ENCODE measurements at regions not wholly inside any gene's neighbourhood (a gene's known extent, or its start where the extent isn't known, plus 50 kb on each side); places are given as distances from the start of the nearest gene placed in this dataset.

GRCh38 chr5:10049858-10050455 is 199.7 kb downstream of the ATPSCKMT start:
- Histone ChIP-seq H3K27ac (ENCODE audit: low read depth in 1 of 2, low read length in 1 of 2) (no peak overlapping the region), H3K27me3 (ENCODE audit: control insufficient read depth in 3 of 3, insufficient read depth in 3 of 3, low read length in 2 of 3) (no peaks in the 10 kb centered on the region), H3K36me3 (ENCODE audit: control insufficient read depth in 4 of 4, insufficient read depth in 4 of 4, low read length in 4 of 4) (no peaks in the 10 kb centered on the region), H3K9me3 (ENCODE audit: control insufficient read depth in 4 of 4, insufficient read depth in 3 of 4, low read length in 3 of 4) (peaks cover 0 to 9% (median 8%) of the 10 kb centered on the region in 4 donors), H3K4me3 (no peak overlapping the region), H3K4me1 (ENCODE audit: control insufficient read depth in 5 of 5, insufficient read depth in 5 of 5, low read length in 5 of 5) (no peaks in the 10 kb centered on the region), H3K9ac (ENCODE audit: insufficient read depth in 1 of 2, low read length in 2 of 2) (no peak overlapping the region)
- WGBS, 2 donors = 83 to 97% methylated on average over 1 of the region's 1 CpG
- no peak for ATAC-seq (ENCODE audit: insufficient read depth, low FRiP score)
- no peak for DNase-seq
- no peak for TF ChIP-seq CTCF (IDR thresholded peaks at IDR 0.05; ENCODE audit: control extremely low read depth, extremely low read depth)

- no peak for TF ChIP-seq CTCF (IDR thresholded peaks at IDR 0.05; ENCODE audit: control extremely low read depth, extremely low read depth)
- no peak for ATAC-seq (ENCODE audit: insufficient read depth, low FRiP score)
- Histone ChIP-seq H3K9ac (ENCODE audit: insufficient read depth in 1 of 2, low read length in 2 of 2) (no peak overlapping the region), H3K9me3 (ENCODE audit: control insufficient read depth in 4 of 4, insufficient read depth in 3 of 4, low read length in 3 of 4) (peaks cover 0 to 5% (median 2%) of the 10 kb centered on the region in 4 donors), H3K4me3 (no peak overlapping the region), H3K27ac (ENCODE audit: low read depth in 1 of 2, low read length in 1 of 2) (no peak overlapping the region), H3K27me3 (ENCODE audit: control insufficient read depth in 3 of 3, insufficient read depth in 3 of 3, low read length in 2 of 3) (no peaks in the 10 kb centered on the region), H3K4me1 (ENCODE audit: control insufficient read depth in 5 of 5, insufficient read depth in 5 of 5, low read length in 5 of 5) (no peaks in the 10 kb centered on the region), H3K36me3 (ENCODE audit: control insufficient read depth in 4 of 4, insufficient read depth in 4 of 4, low read length in 4 of 4) (no peaks in the 10 kb centered on the region)
- WGBS, 2 donors = 65 to 71% methylated on average over 7 of the region's 7 CpGs
- no peak for DNase-seq
Measured at GRCh38 chr5:10046676-10047075, 203.0 kb downstream of the ATPSCKMT start.

- 90 to 93% methylated on average over 6 of the region's 6 CpGs for WGBS, 2 donors
- no peaks in the 10 kb centered on the region for H3K27me3 ChIP-seq (ENCODE audit: control insufficient read depth in 3 of 3, insufficient read depth in 3 of 3, low read length in 2 of 3)
- H3K4me1 ChIP-seq (ENCODE audit: control insufficient read depth in 5 of 5, insufficient read depth in 5 of 5, low read length in 5 of 5) = no peaks in the 10 kb centered on the region
- DNase-seq = no peak
- ATAC-seq (ENCODE audit: insufficient read depth, low FRiP score) = no peak
- no peak for TF ChIP-seq CTCF (IDR thresholded peaks at IDR 0.05; ENCODE audit: control extremely low read depth, extremely low read depth)
- H3K36me3 ChIP-seq (ENCODE audit: control insufficient read depth in 4 of 4, insufficient read depth in 4 of 4, low read length in 4 of 4) = no peaks in the 10 kb centered on the region
- no peak overlapping the region for H3K4me3 ChIP-seq
- H3K9ac ChIP-seq (ENCODE audit: insufficient read depth in 1 of 2, low read length in 2 of 2) = no peak overlapping the region
- H3K9me3 ChIP-seq (ENCODE audit: control insufficient read depth in 4 of 4, insufficient read depth in 3 of 4, low read length in 3 of 4) = peaks cover 0 to 2% (median 0%) of the 10 kb centered on the region in 4 donors
- no peak overlapping the region for H3K27ac ChIP-seq (ENCODE audit: low read depth in 1 of 2, low read length in 1 of 2)
Measured at GRCh38 chr5:10045376-10045775, 204.3 kb downstream of the ATPSCKMT start.
